SU-DHL-6 (cell line): ENCODE measurements at regions not wholly inside any gene's neighbourhood (a gene's known extent, or its start where the extent isn't known, plus 50 kb on each side); places are given as distances from the start of the nearest gene placed in this dataset.

Experiments used
- CTCF ChIP-seq: fragments of 200-600 bp; sonication (generic); IDR thresholded peaks from one replicate; pipeline ENCODE4 v1.5.1; 2017; ENCODE audit warnings: antibody characterized with exemption, mild to moderate bottlenecking, low read length, moderate library complexity; ENCODE audit not compliant: insufficient read depth, poor library complexity, severe bottlenecking
- EZH2phosphoT487 ChIP-seq: fragments of 200-600 bp; sonication (generic), shearing (Covaris generic); conservative IDR thresholded peaks from 2 replicates; pipeline ENCODE4 v1.6.1; 2018; ENCODE audit warnings: mild to moderate bottlenecking, antibody characterized with exemption, low read length, moderate library complexity, mixed read lengths

GRCh38 chr3:162302983-162303624, 806.5 kb downstream of the OTOL1 start:
- TF ChIP-seq CTCF (no peak), EZH2phosphoT487 (no peak)
